Lower lobe of right lung (tissue), 2 donors: ENCODE measurements at regions not wholly inside any gene's neighbourhood (a gene's known extent, or its start where the extent isn't known, plus 50 kb on each side); places are given as distances from the start of the nearest gene placed in this dataset.

Experiments used
- ATAC-seq, 2 donors: fragments of 200-7000 bp; cut with Tn5 transposase; one replicate each; pipeline ENCODE4 v1.9.1; 2020 to 2022; ENCODE audit warnings: mild to moderate bottlenecking in 2 of 2, moderate library complexity in 2 of 2
- DNase-seq: peaks from one replicate; pipeline ENCODE4 v3.0.0-alpha.2; 2020
- H3K27ac ChIP-seq: fragments of 200-600 bp; one replicate; pipeline ENCODE4 v1.8.0; 2022
- H3K27me3 ChIP-seq: fragments of 200-600 bp; one replicate; pipeline ENCODE4 v1.8.0; 2022; ENCODE audit warnings: low read depth
- H3K36me3 ChIP-seq: fragments of 200-600 bp; one replicate; pipeline ENCODE4 v1.8.0; 2022; ENCODE audit warnings: mild to moderate bottlenecking
- H3K4me1 ChIP-seq: fragments of 200-600 bp; one replicate; pipeline ENCODE4 v1.8.0; 2022
- H3K4me3 ChIP-seq: fragments of 200-600 bp; one replicate; pipeline ENCODE4 v1.8.0; 2022; ENCODE audit warnings: mild to moderate bottlenecking
- H3K9me3 ChIP-seq: fragments of 200-600 bp; one replicate; pipeline ENCODE4 v1.8.0; 2022
- CTCF ChIP-seq: fragments of 200-600 bp; IDR thresholded peaks from one replicate; pipeline ENCODE4 v1.8.0; 2022; ENCODE audit warnings: antibody characterized with exemption, mild to moderate bottlenecking
- intact Hi-C: fragments of 100-400 bp; cut with DNase I; formaldehyde crosslinking; loops from one replicate; pipeline ENCODE4 v1.11.0; 2022
- donor health status: DM: no; HTN: yes; CAD: no; lungs with severe emphysema.

DNA sequence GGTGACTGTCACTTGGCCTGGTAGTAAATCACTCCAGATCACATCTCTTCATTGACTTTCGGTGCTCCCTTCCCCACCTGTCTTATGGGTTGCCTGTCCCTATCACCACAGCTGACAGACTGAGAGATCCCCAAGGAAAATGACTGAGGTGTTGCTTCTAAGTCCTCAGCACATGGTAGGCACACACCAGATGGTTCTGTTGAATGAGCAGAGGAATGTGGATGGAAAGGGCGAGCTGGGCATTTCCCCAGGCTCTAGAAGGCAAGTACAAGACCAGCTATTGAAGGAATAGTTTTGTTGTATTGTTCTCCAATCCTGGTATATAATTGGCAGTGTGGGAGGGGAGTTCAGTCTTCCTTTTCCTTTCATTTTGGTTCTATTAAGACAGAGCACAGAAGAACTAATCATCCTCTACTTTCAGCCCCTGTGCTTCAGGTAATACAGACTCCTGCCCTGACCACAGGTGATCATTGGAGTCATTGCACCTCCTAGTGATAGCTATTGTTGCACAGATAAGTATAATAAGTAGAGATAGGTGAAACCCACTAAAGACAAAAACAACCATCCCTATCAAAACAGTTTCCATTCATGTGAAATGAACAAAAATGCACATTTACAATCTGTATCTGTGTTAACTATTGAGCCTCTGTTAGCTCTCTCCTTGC, 158.6 kb downstream of the TRAM1L1 start:
- ATAC-seq (peak in 1 of 2 donors; percentile 15), DNase-seq (no peak)
- no peaks in the 10 kb centered on the region for H3K36me3 ChIP-seq
- H3K27ac ChIP-seq: no peak overlapping the region
- H3K27me3 ChIP-seq: no peaks in the 10 kb centered on the region
- no peaks in the 10 kb centered on the region for H3K9me3 ChIP-seq
- H3K4me1 ChIP-seq: no peaks in the 10 kb centered on the region
- H3K4me3 ChIP-seq: no peak overlapping the region
- intact Hi-C loops: no loop called here
- TF ChIP-seq CTCF: no peak

DNA sequence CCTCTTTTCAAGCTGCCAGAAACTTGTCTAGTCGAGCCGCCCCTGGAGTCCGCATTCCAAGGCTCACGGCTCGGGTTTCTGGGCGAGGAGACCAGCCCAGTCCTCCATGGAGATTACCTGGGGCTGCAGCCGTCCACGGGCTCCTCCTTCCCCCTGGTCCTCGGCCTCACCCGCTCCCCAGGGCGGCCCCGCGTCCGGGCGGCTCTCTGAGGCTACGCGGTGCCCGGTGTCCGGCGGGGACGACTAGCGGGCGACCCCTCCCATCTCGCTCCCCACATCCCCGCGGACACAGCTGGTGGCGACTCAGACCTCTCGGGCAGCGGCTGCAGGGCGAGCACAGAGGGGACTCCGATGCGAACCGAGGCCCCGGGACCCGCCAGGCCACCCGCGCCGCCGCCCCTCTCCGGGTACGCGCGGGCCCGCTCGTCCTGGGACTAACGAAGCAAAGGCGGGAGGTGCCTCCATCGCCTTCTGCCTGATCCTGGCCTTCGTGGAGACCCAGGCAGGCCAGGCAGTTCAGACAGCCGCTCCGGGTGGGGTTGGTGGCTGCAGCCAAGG, 159.4 kb downstream of the TRAM1L1 start:
- H3K9me3 ChIP-seq: no peaks in the 10 kb centered on the region
- no peak overlapping the region for H3K27ac ChIP-seq
- intact Hi-C loops: no loop called here
- DNase-seq (peak; percentile 43), ATAC-seq (peak; percentile 76 to 78)
- H3K4me3 ChIP-seq: peak overlapping the region; percentile 32
- no peaks in the 10 kb centered on the region for H3K36me3 ChIP-seq
- H3K27me3 ChIP-seq: no peaks in the 10 kb centered on the region
- H3K4me1 ChIP-seq: no peaks in the 10 kb centered on the region
- TF ChIP-seq CTCF: no peak

DNA sequence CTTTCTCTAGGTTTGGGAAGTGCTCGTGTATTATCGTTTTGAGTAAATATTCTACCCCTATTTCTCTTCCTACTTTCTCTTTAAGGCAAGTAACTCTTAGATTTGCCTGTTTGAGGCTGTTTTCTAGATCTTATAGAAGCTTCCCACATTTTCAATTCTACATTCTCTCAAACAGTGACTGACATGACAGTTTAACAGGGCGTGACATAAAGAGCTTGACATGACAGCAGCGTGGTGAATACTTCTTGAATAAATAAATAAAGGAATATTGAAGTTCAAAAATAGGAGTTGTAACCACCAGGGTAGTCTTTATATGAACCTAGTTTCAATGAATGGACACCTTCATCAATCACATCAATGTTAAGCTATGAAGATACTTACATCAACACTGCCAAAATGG, 162.0 kb downstream of the TRAM1L1 start:
- TF ChIP-seq CTCF: no peak
- H3K4me3 ChIP-seq: no peak overlapping the region
- intact Hi-C loops: no loop called here
- DNase-seq (no peak), ATAC-seq (no peak)
- no peak overlapping the region for H3K27ac ChIP-seq
- H3K27me3 ChIP-seq: no peaks in the 10 kb centered on the region
- no peaks in the 10 kb centered on the region for H3K36me3 ChIP-seq
- H3K9me3 ChIP-seq: no peaks in the 10 kb centered on the region
- no peaks in the 10 kb centered on the region for H3K4me1 ChIP-seq

- Histone ChIP-seq H3K27me3 (no peaks in the 10 kb centered on the region), H3K4me3 (no peak overlapping the region), H3K27ac (no peak overlapping the region), H3K4me1 (no peaks in the 10 kb centered on the region), H3K36me3 (no peaks in the 10 kb centered on the region), H3K9me3 (no peaks in the 10 kb centered on the region)
- no peak for TF ChIP-seq CTCF
- intact Hi-C loops: no loop called here
- no peak for ATAC-seq
- no peak for DNase-seq
Measured at GRCh38 chr4:116913451-116913850, 171.9 kb downstream of the TRAM1L1 start.

DNA sequence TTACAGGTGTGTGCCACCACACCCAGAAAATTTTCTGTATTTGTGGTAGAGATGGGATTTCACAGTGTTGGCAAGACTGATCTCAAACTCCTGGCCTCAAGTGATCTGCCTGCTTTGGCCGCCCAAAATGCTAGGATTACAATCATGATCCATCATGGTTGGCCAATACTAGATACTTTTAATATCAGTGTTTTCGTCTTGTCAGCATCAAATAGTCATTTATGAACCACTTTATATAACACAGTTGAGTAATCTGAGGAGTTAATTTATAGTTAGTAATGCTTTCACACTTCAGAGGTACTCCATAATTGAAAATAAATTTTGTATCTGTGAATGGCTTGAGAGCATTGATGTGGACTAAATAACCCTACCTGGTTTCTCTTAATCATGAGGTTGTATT, 178.6 kb downstream of the TRAM1L1 start:
- Histone ChIP-seq H3K4me3 (no peak overlapping the region), H3K36me3 (no peaks in the 10 kb centered on the region), H3K9me3 (no peaks in the 10 kb centered on the region), H3K4me1 (no peaks in the 10 kb centered on the region), H3K27me3 (no peaks in the 10 kb centered on the region), H3K27ac (no peak overlapping the region)
- no peak for TF ChIP-seq CTCF
- no peak for ATAC-seq
- DNase-seq: no peak
- intact Hi-C loops: no loop called here
